Keratinocyte (primary cell): ENCODE measurements at regions not wholly inside any gene's neighbourhood (a gene's known extent, or its start where the extent isn't known, plus 50 kb on each side); places are given as distances from the start of the nearest gene placed in this dataset.

Experiments used
- EZH2 ChIP-seq: IDR thresholded peaks from one replicate; pipeline ENCODE4 v1.6.1; 2012; ENCODE audit warnings: inconsistent platforms, mild to moderate bottlenecking, low read length, moderate library complexity
- TF ChIP-seq, protein P1 (sequence below), 3 experiments: IDR thresholded peaks in 1 of 3; conservative IDR thresholded peaks in 1 of 3; optimal IDR thresholded peaks in 1 of 3; 2 replicates in 2 of 3; 3 replicates in 1 of 3; pipeline versions ENCODE3 to v1.5.1; 2011; ENCODE audit warnings: low read length in 3 of 3, mild to moderate bottlenecking in 3 of 3, moderate library complexity in 2 of 3, control low read depth in 1 of 3, inconsistent platforms in 1 of 3; ENCODE audit not compliant: insufficient read depth in 2 of 3; ENCODE audit errors: extremely low read depth in 1 of 3

DNA sequence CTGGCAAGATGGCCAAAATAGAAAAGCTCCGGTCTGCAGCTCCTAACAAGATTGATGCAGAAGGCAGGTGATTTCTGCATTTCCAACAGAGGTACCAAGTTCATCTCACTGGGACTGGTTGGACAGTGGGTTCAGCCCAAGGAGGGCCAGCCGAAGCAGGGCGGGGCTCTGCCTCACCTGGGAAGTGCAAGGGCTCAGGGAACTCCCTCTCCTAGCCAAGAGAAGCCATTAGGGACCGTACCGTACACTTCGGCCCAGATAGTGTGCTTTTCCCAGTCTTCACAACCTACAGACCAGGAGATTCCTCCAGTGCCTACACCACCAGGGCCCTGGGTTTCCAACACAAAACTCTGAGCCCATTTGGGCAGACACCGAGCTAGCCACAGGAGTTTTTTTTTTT is 277.8 kb downstream of the SLCO4C1 start:
- no peak for TF ChIP-seq EZH2
- TF ChIP-seq, protein P1, sequence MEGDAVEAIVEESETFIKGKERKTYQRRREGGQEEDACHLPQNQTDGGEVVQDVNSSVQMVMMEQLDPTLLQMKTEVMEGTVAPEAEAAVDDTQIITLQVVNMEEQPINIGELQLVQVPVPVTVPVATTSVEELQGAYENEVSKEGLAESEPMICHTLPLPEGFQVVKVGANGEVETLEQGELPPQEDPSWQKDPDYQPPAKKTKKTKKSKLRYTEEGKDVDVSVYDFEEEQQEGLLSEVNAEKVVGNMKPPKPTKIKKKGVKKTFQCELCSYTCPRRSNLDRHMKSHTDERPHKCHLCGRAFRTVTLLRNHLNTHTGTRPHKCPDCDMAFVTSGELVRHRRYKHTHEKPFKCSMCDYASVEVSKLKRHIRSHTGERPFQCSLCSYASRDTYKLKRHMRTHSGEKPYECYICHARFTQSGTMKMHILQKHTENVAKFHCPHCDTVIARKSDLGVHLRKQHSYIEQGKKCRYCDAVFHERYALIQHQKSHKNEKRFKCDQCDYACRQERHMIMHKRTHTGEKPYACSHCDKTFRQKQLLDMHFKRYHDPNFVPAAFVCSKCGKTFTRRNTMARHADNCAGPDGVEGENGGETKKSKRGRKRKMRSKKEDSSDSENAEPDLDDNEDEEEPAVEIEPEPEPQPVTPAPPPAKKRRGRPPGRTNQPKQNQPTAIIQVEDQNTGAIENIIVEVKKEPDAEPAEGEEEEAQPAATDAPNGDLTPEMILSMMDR (optimal IDR thresholded peaks at IDR 0.05 in 1 of 3, IDR thresholded peaks at IDR 0.05 in 1 of 3, conservative IDR thresholded peaks at IDR 0.05 in 1 of 3; ENCODE audit: extremely low read depth in 1 of 3, insufficient read depth in 2 of 3, low read length in 3 of 3), result no peak
